SU-DHL-6 (cell line): ENCODE measurements at regions not wholly inside any gene's neighbourhood (a gene's known extent, or its start where the extent isn't known, plus 50 kb on each side); places are given as distances from the start of the nearest gene placed in this dataset.

Experiments
- H2AFZ ChIP-seq: fragments of 200-600 bp; sonication (generic); 2 replicates; pipeline ENCODE4 v1.6.1; 2014; ENCODE audit warnings: low read depth, mild to moderate bottlenecking, moderate library complexity, mixed read lengths, antibody characterized with exemption, low read length; ENCODE audit not compliant: severe bottlenecking
- H3F3A ChIP-seq: fragments of 200-600 bp; shearing (Covaris generic); 2 replicates; pipeline ENCODE4 v1.6.0; 2016; ENCODE audit warnings: antibody characterized with exemption, mild to moderate bottlenecking; ENCODE audit not compliant: insufficient read depth
- H3K27ac ChIP-seq: fragments of 200-600 bp; sonication (generic); 2 replicates; pipeline ENCODE4 v1.5.1; 2016; ENCODE audit warnings: low read depth, mild to moderate bottlenecking, low read length, moderate library complexity, mixed read lengths
- H3K27me3 ChIP-seq: fragments of 200-600 bp; sonication (generic), shearing (Covaris generic); 2 replicates; pipeline ENCODE4 v1.6.0; 2014; ENCODE audit warnings: mild to moderate bottlenecking, low read length
- H3K36me3 ChIP-seq: fragments of 200-600 bp; sonication (generic); 2 replicates; pipeline ENCODE4 v1.6.1; 2014; ENCODE audit warnings: mild to moderate bottlenecking, low read length, mixed read lengths
- H3K4me2 ChIP-seq: fragments of 300-600, 200-600 bp; shearing (Covaris generic), sonication (generic); 2 replicates; pipeline ENCODE4 v1.6.0; 2014; ENCODE audit warnings: low read length, low read depth, mild to moderate bottlenecking; ENCODE audit not compliant: poor library complexity, severe bottlenecking
- H3K4me3 ChIP-seq: fragments of 200-600 bp; sonication (generic); 2 replicates; pipeline ENCODE4 v1.5.1; 2014; ENCODE audit warnings: antibody characterized with exemption, low read length, mild to moderate bottlenecking, mixed read lengths; ENCODE audit not compliant: insufficient read depth, poor library complexity, severe bottlenecking
- H3K79me2 ChIP-seq: fragments of 200-600 bp; sonication (generic); 2 replicates; pipeline ENCODE4 v1.6.1; 2014; ENCODE audit warnings: mild to moderate bottlenecking, low read length, moderate library complexity; ENCODE audit not compliant: insufficient read depth
- H3K9ac ChIP-seq: fragments of 200-600 bp; sonication (generic); 2 replicates; pipeline ENCODE4 v1.7.0; 2014; ENCODE audit warnings: mild to moderate bottlenecking, low read length
- H3K9me2 ChIP-seq: fragments of 200-600 bp; sonication (generic); replicated peaks from 2 replicates; pipeline ENCODE4 v1.6.1; 2014; ENCODE audit warnings: low read length; ENCODE audit not compliant: insufficient read depth
- H3K9me3 ChIP-seq: fragments of 200-600 bp; sonication (generic); 2 replicates; pipeline ENCODE4 v1.6.1; 2014; ENCODE audit warnings: low read length, mixed read lengths; ENCODE audit not compliant: insufficient read depth
- H4K20me1 ChIP-seq: fragments of 200-600 bp; sonication (generic); 2 replicates; pipeline ENCODE4 v1.6.1; 2014; ENCODE audit warnings: low read depth, mild to moderate bottlenecking, antibody characterized with exemption, low read length, moderate library complexity, mixed read lengths
- EZH2phosphoT487 ChIP-seq: fragments of 200-600 bp; sonication (generic), shearing (Covaris generic); conservative IDR thresholded peaks from 2 replicates; pipeline ENCODE4 v1.6.1; 2018; ENCODE audit warnings: mild to moderate bottlenecking, antibody characterized with exemption, low read length, moderate library complexity, mixed read lengths
- TF ChIP-seq, protein P1 (sequence below): fragments of 200-600 bp; sonication (generic); IDR thresholded peaks from one replicate; pipeline ENCODE4 v1.5.1; 2017; ENCODE audit warnings: antibody characterized with exemption, mild to moderate bottlenecking, low read length, moderate library complexity; ENCODE audit not compliant: insufficient read depth, poor library complexity, severe bottlenecking

DNA sequence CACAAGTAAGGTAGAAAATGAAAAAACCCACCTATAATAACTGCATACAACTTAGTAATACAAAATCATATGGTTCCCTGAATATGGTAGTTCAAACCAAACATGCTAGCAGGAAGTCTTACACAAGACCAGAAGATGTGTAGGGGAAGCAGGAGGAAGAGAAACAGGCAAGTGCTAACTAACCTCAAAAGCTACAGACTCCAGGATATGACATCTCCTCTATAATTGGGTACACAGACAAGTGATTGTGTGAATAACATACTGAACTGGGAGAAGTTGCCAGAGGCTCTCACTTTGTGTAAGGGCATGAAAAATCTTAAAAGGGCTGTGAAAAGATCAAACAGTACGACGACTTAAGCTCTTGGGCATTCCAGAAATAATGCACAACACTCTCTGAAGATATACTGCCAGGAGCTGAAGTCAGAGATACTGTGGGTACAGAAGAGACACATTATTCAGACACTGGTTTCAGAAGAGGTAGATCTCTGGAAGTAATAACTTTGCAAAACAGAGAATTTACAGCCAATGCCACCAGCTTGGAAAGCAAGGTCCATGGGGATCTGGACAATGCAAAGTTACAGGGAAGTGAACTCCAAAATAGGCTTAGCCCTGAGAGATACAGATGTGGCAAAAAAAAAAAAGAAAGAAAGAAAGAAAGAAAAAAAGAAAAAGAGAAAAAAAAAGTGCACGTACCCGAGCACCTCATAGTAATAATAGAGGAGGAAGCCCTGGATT, 767.2 kb downstream of the TNS3 start:
- Histone ChIP-seq H2AFZ (no peak overlapping the region), H3K4me2 (no peak overlapping the region), H3K27me3 (no peaks in the 10 kb centered on the region), H3K27ac (no peak overlapping the region), H4K20me1 (no peaks in the 10 kb centered on the region), H3K79me2 (no peaks in the 10 kb centered on the region), H3K4me3 (no peak overlapping the region), H3K9me2 (no peaks in the 10 kb centered on the region), H3K36me3 (no peaks in the 10 kb centered on the region), H3K9me3 (no peaks in the 10 kb centered on the region), H3K9ac (no peak overlapping the region), H3F3A (no peaks in the 10 kb centered on the region)
- TF ChIP-seq, protein P1, sequence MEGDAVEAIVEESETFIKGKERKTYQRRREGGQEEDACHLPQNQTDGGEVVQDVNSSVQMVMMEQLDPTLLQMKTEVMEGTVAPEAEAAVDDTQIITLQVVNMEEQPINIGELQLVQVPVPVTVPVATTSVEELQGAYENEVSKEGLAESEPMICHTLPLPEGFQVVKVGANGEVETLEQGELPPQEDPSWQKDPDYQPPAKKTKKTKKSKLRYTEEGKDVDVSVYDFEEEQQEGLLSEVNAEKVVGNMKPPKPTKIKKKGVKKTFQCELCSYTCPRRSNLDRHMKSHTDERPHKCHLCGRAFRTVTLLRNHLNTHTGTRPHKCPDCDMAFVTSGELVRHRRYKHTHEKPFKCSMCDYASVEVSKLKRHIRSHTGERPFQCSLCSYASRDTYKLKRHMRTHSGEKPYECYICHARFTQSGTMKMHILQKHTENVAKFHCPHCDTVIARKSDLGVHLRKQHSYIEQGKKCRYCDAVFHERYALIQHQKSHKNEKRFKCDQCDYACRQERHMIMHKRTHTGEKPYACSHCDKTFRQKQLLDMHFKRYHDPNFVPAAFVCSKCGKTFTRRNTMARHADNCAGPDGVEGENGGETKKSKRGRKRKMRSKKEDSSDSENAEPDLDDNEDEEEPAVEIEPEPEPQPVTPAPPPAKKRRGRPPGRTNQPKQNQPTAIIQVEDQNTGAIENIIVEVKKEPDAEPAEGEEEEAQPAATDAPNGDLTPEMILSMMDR, result no peak
- no peak for TF ChIP-seq EZH2phosphoT487

- H3K9ac ChIP-seq, result no peak overlapping the region
These were observed 769.7 kb downstream of the TNS3 start for GRCh38 chr7:46812101-46812675.

GRCh38 chr7:46811529-46811928, 770.4 kb downstream of the TNS3 start:
- Histone ChIP-seq H3K27ac (no peak overlapping the region), H2AFZ (no peak overlapping the region)

More at GRCh38 chr7:46812101-46812675, 769.7 kb downstream of the TNS3 start:
- Histone ChIP-seq H3K9me3 (no peaks in the 10 kb centered on the region), H3K27ac (no peak overlapping the region), H3K4me2 (no peak overlapping the region), H3K4me3 (no peak overlapping the region), H3K79me2 (no peaks in the 10 kb centered on the region), H3K36me3 (no peaks in the 10 kb centered on the region), H3F3A (no peaks in the 10 kb centered on the region), H2AFZ (no peak overlapping the region), H3K9me2 (no peaks in the 10 kb centered on the region), H4K20me1 (no peaks in the 10 kb centered on the region), H3K27me3 (no peaks in the 10 kb centered on the region)
- TF ChIP-seq, protein P1, result no peak
- no peak for TF ChIP-seq EZH2phosphoT487

More at GRCh38 chr7:46811529-46811928, 770.4 kb downstream of the TNS3 start:
- no peaks in the 10 kb centered on the region for H3K27me3 ChIP-seq
- no peaks in the 10 kb centered on the region for H3K9me2 ChIP-seq
- H3K79me2 ChIP-seq, result no peaks in the 10 kb centered on the region
- H3K36me3 ChIP-seq, result no peaks in the 10 kb centered on the region
- H3F3A ChIP-seq, result no peaks in the 10 kb centered on the region
- no peak overlapping the region for H3K4me2 ChIP-seq
- no peak for TF ChIP-seq EZH2phosphoT487
- TF ChIP-seq, protein P1, result no peak
- no peak overlapping the region for H3K4me3 ChIP-seq
- no peaks in the 10 kb centered on the region for H3K9me3 ChIP-seq
- H3K9ac ChIP-seq, result no peak overlapping the region
- H4K20me1 ChIP-seq, result no peaks in the 10 kb centered on the region
